HEK293 (cell line): ENCODE measurements at regions not wholly inside any gene's neighbourhood (a gene's known extent, or its start where the extent isn't known, plus 50 kb on each side); places are given as distances from the start of the nearest gene placed in this dataset.

ENCODE experiments used
- CTCF ChIA-PET: fragments of 350-600 bp; formaldehyde crosslinking; extraction: SDS; loops from one replicate; lab custom pipeline; 2021; ENCODE audit warnings: antibody characterized with exemption; lab: Yijun Ruan, JAX
- POLR2A ChIA-PET: fragments of 300-600 bp; formaldehyde crosslinking; extraction: SDS; loops from one replicate; lab custom pipeline; 2020; ENCODE audit warnings: antibody characterized with exemption, inconsistent platforms; lab: Yijun Ruan, JAX
- H3K27ac ChIP-seq: fragments of 200-500 bp; sonication (Bioruptor generic); 2 replicates; pipeline ENCODE4 v1.5.1; 2014; ENCODE audit warnings: low read depth, low read length, control low read depth, inconsistent platforms; ENCODE audit errors: extremely low read depth
- H3K36me3 ChIP-seq, 2 experiments: fragments of 200-500 bp in 1 of 2; sonication (Bioruptor generic) in 1 of 2; 1 replicate in 1 of 2; 2 replicates in 1 of 2; pipeline ENCODE4 v1.5.1; 2014 to 2017; ENCODE audit warnings: inconsistent platforms in 2 of 2, low read length in 2 of 2; ENCODE audit not compliant: control insufficient read depth in 2 of 2, insufficient read depth in 1 of 2
- H3K4me1 ChIP-seq: fragments of 200-500 bp; sonication (Bioruptor generic); 2 replicates; pipeline ENCODE4 v1.5.1; 2014; ENCODE audit warnings: mild to moderate bottlenecking, low read length, inconsistent platforms; ENCODE audit not compliant: control insufficient read depth, insufficient read depth
- H3K4me3 ChIP-seq: 2 replicates; pipeline ENCODE4 v1.5.1; 2011; ENCODE audit warnings: low read depth, mild to moderate bottlenecking, control low read depth, low read length, moderate library complexity
- H3K9me3 ChIP-seq: fragments of 200-500 bp; sonication (Bioruptor generic); 2 replicates; pipeline ENCODE4 v1.5.1; 2014; ENCODE audit warnings: low read depth, low read length, inconsistent platforms; ENCODE audit not compliant: control insufficient read depth, insufficient read depth
- AEBP2 ChIP-seq: fragments of 450-650 bp; formaldehyde crosslinking; IDR thresholded peaks from 2 replicates; pipeline ENCODE4 v1.5.1; 2016; ENCODE audit warnings: missing biosample characterization, missing genetic modification characterization, borderline replicate concordance
- BCL11A ChIP-seq: fragments of 450-650 bp; formaldehyde crosslinking; IDR thresholded peaks from 2 replicates; pipeline ENCODE4 v1.5.1; 2016; ENCODE audit warnings: low read depth, missing biosample characterization, missing genetic modification characterization
- EGR2 ChIP-seq: fragments of 450-650 bp; formaldehyde crosslinking; IDR thresholded peaks from 2 replicates; pipeline ENCODE4 v1.5.1; 2016; ENCODE audit warnings: low read depth, missing biosample characterization, missing genetic modification characterization
- GLI4 ChIP-seq: fragments of 450-650 bp; formaldehyde crosslinking; IDR thresholded peaks from 2 replicates; pipeline ENCODE4 v1.5.1; 2016; ENCODE audit warnings: missing biosample characterization, missing genetic modification characterization
- OVOL3 ChIP-seq: fragments of 450-650 bp; formaldehyde crosslinking; IDR thresholded peaks from 2 replicates; pipeline ENCODE4 v1.5.1; 2016; ENCODE audit warnings: missing biosample characterization, missing genetic modification characterization
- RBAK ChIP-seq: fragments of 450-650 bp; formaldehyde crosslinking; IDR thresholded peaks from 2 replicates; pipeline ENCODE4 v1.5.1; 2016; ENCODE audit warnings: missing biosample characterization, missing genetic modification characterization
- ZFP37 ChIP-seq: fragments of 450-650 bp; formaldehyde crosslinking; IDR thresholded peaks from 2 replicates; pipeline ENCODE4 v1.5.1; 2016; ENCODE audit warnings: missing biosample characterization, missing genetic modification characterization
- ZNF132 ChIP-seq: fragments of 450-650 bp; formaldehyde crosslinking; IDR thresholded peaks from 2 replicates; pipeline ENCODE4 v1.5.1; 2017; ENCODE audit warnings: missing biosample characterization, missing genetic modification characterization, borderline replicate concordance
- ZNF211 ChIP-seq: fragments of 450-650 bp; formaldehyde crosslinking; IDR thresholded peaks from 2 replicates; pipeline ENCODE4 v1.5.1; 2016; ENCODE audit warnings: low read depth, missing biosample characterization, missing genetic modification characterization
- ZNF24 ChIP-seq: fragments of 450-650 bp; formaldehyde crosslinking; IDR thresholded peaks from 2 replicates; pipeline ENCODE4 v1.5.1; 2016; ENCODE audit warnings: missing biosample characterization, missing genetic modification characterization
- ZNF274 ChIP-seq, 2 experiments: fragments of 200-500 bp in 1 of 2; fragments of 450-650 bp in 1 of 2; sonication (Bioruptor generic) in 1 of 2; formaldehyde crosslinking in 1 of 2; IDR thresholded peaks; 2 replicates each; pipeline versions ENCODE4 v1.5.1 to v1.6.1; 2014 to 2016; ENCODE audit warnings: borderline replicate concordance in 1 of 2, inconsistent platforms in 1 of 2, low read length in 1 of 2, missing biosample characterization in 1 of 2, missing genetic modification characterization in 1 of 2
- ZNF362 ChIP-seq: fragments of 450-650 bp; formaldehyde crosslinking; IDR thresholded peaks from 2 replicates; pipeline ENCODE4 v1.5.1; 2016; ENCODE audit warnings: missing biosample characterization, missing genetic modification characterization
- ZNF416 ChIP-seq: fragments of 450-650 bp; formaldehyde crosslinking; IDR thresholded peaks from 2 replicates; pipeline ENCODE4 v1.5.1; 2016; ENCODE audit warnings: missing biosample characterization, missing genetic modification characterization
- ZNF449 ChIP-seq: fragments of 450-650 bp; formaldehyde crosslinking; IDR thresholded peaks from 2 replicates; pipeline ENCODE4 v1.5.1; 2017; ENCODE audit warnings: missing biosample characterization, mild to moderate bottlenecking, missing genetic modification characterization, moderate library complexity
- ZNF548 ChIP-seq: fragments of 450-650 bp; formaldehyde crosslinking; IDR thresholded peaks from 2 replicates; pipeline ENCODE4 v1.5.1; 2016; ENCODE audit warnings: missing biosample characterization, missing genetic modification characterization
- ZNF621 ChIP-seq: fragments of 450-650 bp; formaldehyde crosslinking; IDR thresholded peaks from 2 replicates; pipeline ENCODE4 v1.5.1; 2017; ENCODE audit warnings: missing biosample characterization, missing genetic modification characterization
- ZNF747 ChIP-seq: fragments of 450-650 bp; formaldehyde crosslinking; IDR thresholded peaks from 2 replicates; pipeline ENCODE4 v1.5.1; 2016; ENCODE audit warnings: missing biosample characterization, missing genetic modification characterization
- ZNF768 ChIP-seq: fragments of 450-650 bp; formaldehyde crosslinking; IDR thresholded peaks from 2 replicates; pipeline ENCODE4 v1.5.1; 2018; ENCODE audit warnings: missing biosample characterization, mild to moderate bottlenecking, missing genetic modification characterization
- ZXDB ChIP-seq: fragments of 450-650 bp; formaldehyde crosslinking; IDR thresholded peaks from 2 replicates; pipeline ENCODE4 v1.5.1; 2016; ENCODE audit warnings: missing biosample characterization, missing genetic modification characterization

DNA sequence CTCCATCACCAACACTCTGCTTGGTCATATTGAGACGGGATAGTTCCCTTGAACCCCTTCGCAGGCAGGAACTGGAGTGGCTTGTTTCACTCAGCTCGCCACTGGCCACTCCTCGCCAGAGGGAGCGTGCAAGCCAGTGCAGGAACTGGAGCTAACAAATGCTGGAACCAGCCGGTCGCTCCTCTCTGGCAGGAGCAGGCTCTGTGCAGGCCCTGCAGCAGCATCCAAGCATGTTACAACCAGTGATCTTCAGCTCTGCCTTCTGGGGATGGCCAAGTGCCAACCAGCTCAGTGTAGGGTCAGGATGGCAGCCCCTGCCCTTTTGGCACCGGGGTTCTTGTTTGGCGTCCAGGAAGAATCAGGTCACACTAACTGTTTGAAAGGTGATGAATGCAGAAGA lies 329.0 kb upstream of the AZI2 start:
- Histone ChIP-seq H3K4me1 (no peaks in the 10 kb centered on the region), H3K4me3 (no peak overlapping the region), H3K27ac (no peak overlapping the region), H3K9me3 (no peaks in the 10 kb centered on the region), H3K36me3 (no peaks in the 10 kb centered on the region)
- POLR2A ChIA-PET, result no interaction called here
- CTCF ChIA-PET, result interaction anchor here (0.6 to 2.6 kb wide), 2 partner anchors 10 to 66 kb away, joined by 3 to 11 read pairs; no protein-coding TSS in a partner anchor
- TF ChIP-seq OVOL3 (tag by site-specific recombination) (no peak), ZNF621 (tag by site-specific recombination) (no peak), ZNF274 (IDR thresholded peaks at IDR 0.05; ENCODE audit: low read length) (no peak), ZNF274 (tag by site-specific recombination; IDR thresholded peaks at IDR 0.05; ENCODE audit: borderline replicate concordance) (no peak), ZNF747 (tag by site-specific recombination) (no peak), ZFP37 (tag by site-specific recombination) (no peak), RBAK (tag by site-specific recombination) (no peak), ZNF24 (tag by site-specific recombination) (no peak), ZNF768 (no peak), EGR2 (tag by site-specific recombination) (no peak), ZNF449 (tag by site-specific recombination) (no peak), ZNF132 (tag by site-specific recombination) (no peak), ZNF416 (tag by site-specific recombination) (no peak), AEBP2 (tag by site-specific recombination) (no peak), ZXDB (tag by site-specific recombination) (no peak), ZNF548 (tag by site-specific recombination) (no peak), ZNF211 (no peak)

GRCh38 chr3:28678086-28678485 lies 329.5 kb upstream of the AZI2 start:
- CTCF ChIA-PET, result interaction anchor here (2.6 kb wide), 1 partner anchor 10 kb away, joined by 11 read pairs; no protein-coding TSS in a partner anchor
- Histone ChIP-seq H3K9me3 (no peaks in the 10 kb centered on the region), H3K4me1 (no peaks in the 10 kb centered on the region), H3K27ac (no peak overlapping the region), H3K4me3 (no peak overlapping the region), H3K36me3 (no peaks in the 10 kb centered on the region)
- TF ChIP-seq BCL11A (tag by site-specific recombination), result no peak
- TF ChIP-seq ZNF362 (tag by site-specific recombination), result no peak
- no peak for TF ChIP-seq ZNF449 (tag by site-specific recombination)
- no peak for TF ChIP-seq GLI4 (tag by site-specific recombination)
- POLR2A ChIA-PET, result no interaction called here
